Type B pancreatic cell (in vitro differentiated cells): ENCODE measurements at regions not wholly inside any gene's neighbourhood (a gene's known extent, or its start where the extent isn't known, plus 50 kb on each side); places are given as distances from the start of the nearest gene placed in this dataset.
"Not testable (repeated sequence)": the region's sequence is repeated elsewhere in the genome, so short reads cannot be mapped to it uniquely, and the experiment has no call there.

Experiments
- DNase-seq: peaks from one replicate; pipeline ENCODE4 v3.0.0; 2021; ENCODE audit warnings: mixed read lengths; ENCODE audit not compliant: unreplicated experiment; ENCODE audit errors: extremely low spot score
- H3K27ac Mint-ChIP-seq: 2 replicates; pipeline ENCODE4 v1.8.0; 2021; ENCODE audit warnings: mild to moderate bottlenecking, mixed read lengths
- H3K27me3 Mint-ChIP-seq: 2 replicates; pipeline ENCODE4 v1.8.0; 2021; ENCODE audit warnings: mixed read lengths
- H3K36me3 Mint-ChIP-seq: 2 replicates; pipeline ENCODE4 v1.8.0; 2021; ENCODE audit warnings: mixed read lengths
- H3K4me1 Mint-ChIP-seq: one replicate; pipeline ENCODE4 v1.8.0; 2021; ENCODE audit warnings: mixed read lengths; ENCODE audit not compliant: unreplicated experiment
- H3K4me3 Mint-ChIP-seq: 2 replicates; pipeline ENCODE4 v1.8.0; 2021; ENCODE audit warnings: mild to moderate bottlenecking, mixed read lengths
- H3K9me3 Mint-ChIP-seq: 2 replicates; pipeline ENCODE4 v1.8.0; 2021; ENCODE audit warnings: mixed read lengths
- TF ChIP-seq, protein P1 (sequence below): fragments of 200-600 bp; sonication (generic); conservative IDR thresholded peaks from 2 replicates; pipeline ENCODE4 v1.5.0; 2021; ENCODE audit warnings: antibody characterized with exemption, mild to moderate bottlenecking

DNA sequence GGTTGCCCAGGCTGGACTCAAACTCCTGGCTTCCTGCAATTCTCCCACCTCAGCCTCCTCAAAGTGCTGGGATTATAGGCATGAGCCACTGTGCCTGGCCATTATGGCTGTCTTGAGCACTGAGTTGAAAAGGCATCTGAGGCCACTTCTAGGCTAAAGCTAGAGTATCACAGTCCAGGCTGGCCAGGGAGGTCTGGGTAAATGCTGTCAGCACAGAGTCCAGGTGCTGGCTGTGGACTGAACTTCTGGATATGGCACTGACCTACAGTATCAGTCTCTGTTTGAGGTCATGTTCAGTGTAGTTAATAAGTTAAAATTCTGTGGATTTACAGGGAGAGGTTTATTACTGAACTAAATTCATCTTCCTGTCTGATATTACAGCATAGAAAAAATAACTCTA, 222.5 kb upstream of the TOM1L1 start:
- Mint-ChIP-seq H3K4me1 (peaks cover 18% of the 10 kb centered on the region), H3K9me3 (no peaks in the 10 kb centered on the region)

DNA sequence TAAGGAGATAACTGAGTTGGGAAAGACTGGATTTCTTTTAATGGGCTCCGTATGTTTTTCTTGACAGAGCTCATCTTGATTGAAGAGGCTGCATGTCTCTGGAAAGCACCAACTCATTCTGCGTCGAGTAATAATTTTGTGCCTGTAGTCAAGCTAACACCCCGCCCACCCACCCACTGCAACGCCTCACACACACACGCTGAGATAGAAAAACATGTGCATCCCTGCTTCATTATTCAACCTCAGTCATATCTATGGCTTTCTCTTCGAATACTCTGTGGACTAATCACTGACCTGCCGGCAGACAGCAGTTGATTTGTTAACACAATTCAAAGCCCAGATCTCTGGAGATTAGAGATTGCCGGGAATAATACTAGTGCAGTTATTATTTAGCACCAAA, 220.2 kb upstream of the TOM1L1 start:
- no peak for DNase-seq
- no peaks in the 10 kb centered on the region for H3K27me3 Mint-ChIP-seq
- no peak overlapping the region for H3K4me3 Mint-ChIP-seq
- no peaks in the 10 kb centered on the region for H3K36me3 Mint-ChIP-seq
- peaks cover 21% of the 10 kb centered on the region for H3K4me1 Mint-ChIP-seq
- H3K27ac Mint-ChIP-seq: no peak overlapping the region
- H3K9me3 Mint-ChIP-seq: no peaks in the 10 kb centered on the region
- TF ChIP-seq, protein P1, sequence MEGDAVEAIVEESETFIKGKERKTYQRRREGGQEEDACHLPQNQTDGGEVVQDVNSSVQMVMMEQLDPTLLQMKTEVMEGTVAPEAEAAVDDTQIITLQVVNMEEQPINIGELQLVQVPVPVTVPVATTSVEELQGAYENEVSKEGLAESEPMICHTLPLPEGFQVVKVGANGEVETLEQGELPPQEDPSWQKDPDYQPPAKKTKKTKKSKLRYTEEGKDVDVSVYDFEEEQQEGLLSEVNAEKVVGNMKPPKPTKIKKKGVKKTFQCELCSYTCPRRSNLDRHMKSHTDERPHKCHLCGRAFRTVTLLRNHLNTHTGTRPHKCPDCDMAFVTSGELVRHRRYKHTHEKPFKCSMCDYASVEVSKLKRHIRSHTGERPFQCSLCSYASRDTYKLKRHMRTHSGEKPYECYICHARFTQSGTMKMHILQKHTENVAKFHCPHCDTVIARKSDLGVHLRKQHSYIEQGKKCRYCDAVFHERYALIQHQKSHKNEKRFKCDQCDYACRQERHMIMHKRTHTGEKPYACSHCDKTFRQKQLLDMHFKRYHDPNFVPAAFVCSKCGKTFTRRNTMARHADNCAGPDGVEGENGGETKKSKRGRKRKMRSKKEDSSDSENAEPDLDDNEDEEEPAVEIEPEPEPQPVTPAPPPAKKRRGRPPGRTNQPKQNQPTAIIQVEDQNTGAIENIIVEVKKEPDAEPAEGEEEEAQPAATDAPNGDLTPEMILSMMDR: no peak

More for the DNA sequence above, 222.5 kb upstream of the TOM1L1 start:
- Mint-ChIP-seq H3K36me3 (no peaks in the 10 kb centered on the region), H3K27ac (no peak overlapping the region), H3K4me3 (no peak overlapping the region), H3K27me3 (no peaks in the 10 kb centered on the region)
- DNase-seq: no peak
- TF ChIP-seq, protein P1: no peak

DNA sequence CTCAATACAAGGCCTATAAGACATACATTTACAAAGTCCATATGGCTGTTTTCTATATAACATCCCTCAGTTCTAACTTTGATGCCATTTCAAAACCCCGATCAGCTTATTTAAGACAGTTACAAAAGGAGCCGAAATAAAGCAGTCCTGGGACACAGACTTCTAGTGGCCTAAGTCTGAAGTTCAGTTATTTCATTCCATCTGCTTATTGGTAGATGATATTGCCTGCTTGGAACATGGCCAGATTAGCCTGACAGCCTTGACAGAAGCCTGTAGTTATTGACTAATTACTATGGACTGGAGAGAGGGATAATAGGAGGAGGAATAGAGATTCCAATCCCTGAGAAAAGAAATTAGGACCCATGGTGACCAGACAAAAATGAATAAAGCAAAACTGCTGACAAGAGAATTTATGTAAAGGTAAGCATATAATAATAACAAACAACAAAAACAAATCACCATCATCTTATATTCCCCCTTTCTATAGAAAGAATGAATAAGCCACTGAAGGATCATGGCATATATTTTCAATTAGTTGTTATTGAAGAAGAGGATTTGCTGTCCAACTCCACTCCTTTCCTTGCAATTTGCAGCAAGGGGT, 206.3 kb upstream of the TOM1L1 start:
- no peak for DNase-seq
- no peak overlapping the region for H3K27ac Mint-ChIP-seq
- H3K36me3 Mint-ChIP-seq: no peaks in the 10 kb centered on the region
- H3K4me3 Mint-ChIP-seq: no peak overlapping the region
- TF ChIP-seq, protein P1: no peak
- H3K9me3 Mint-ChIP-seq: no peaks in the 10 kb centered on the region
- no peaks in the 10 kb centered on the region for H3K4me1 Mint-ChIP-seq
- no peaks in the 10 kb centered on the region for H3K27me3 Mint-ChIP-seq

DNA sequence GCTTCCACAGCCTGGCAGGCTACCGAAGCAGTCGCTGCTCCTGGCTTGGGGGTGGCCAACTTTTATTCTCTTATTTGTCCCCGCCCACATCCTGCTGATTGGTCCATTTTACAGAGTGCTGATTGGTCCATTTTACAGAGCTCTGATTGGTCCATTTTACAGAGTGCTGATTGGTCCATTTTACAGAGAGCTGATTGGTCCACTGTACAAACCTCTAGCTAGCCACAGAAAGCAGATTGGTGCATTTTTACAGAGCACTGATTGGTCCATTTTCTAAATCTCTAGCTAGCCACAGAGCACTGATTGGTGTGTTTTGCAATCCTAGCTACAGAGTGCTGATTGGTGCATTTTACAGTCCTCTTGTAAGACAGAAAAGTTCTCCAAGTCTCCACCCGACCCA, 187.9 kb upstream of the TOM1L1 start:
- not testable (repeated sequence) for H3K36me3 Mint-ChIP-seq, H3K4me3 Mint-ChIP-seq, H3K4me1 Mint-ChIP-seq, H3K27me3 Mint-ChIP-seq, H3K27ac Mint-ChIP-seq, H3K9me3 Mint-ChIP-seq, DNase-seq

DNA sequence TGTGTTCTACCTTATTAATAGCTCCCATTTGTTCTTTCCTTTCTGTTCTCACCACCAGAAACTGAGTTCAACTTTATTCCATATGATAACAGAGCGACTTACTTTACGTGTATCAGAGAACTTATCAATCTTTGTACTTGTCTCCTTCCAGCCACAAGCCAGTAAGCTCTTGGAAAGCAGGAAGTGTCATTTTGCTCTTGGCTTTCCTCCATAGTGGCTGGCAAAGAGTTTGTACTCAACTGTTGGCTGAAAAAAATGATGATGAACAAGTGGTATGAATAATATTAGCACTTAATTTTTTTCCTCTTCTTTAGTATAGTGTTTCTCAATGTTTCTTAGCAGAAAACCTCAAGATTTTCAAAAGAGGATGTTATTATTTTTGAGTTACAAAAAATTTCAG, 182.4 kb upstream of the TOM1L1 start:
- no peak overlapping the region for H3K4me3 Mint-ChIP-seq
- TF ChIP-seq, protein P1: no peak
- no peak for DNase-seq
- H3K4me1 Mint-ChIP-seq: no peaks in the 10 kb centered on the region
- H3K27me3 Mint-ChIP-seq: no peaks in the 10 kb centered on the region
- H3K27ac Mint-ChIP-seq: no peak overlapping the region
- H3K36me3 Mint-ChIP-seq: no peaks in the 10 kb centered on the region
- H3K9me3 Mint-ChIP-seq: no peaks in the 10 kb centered on the region

DNA sequence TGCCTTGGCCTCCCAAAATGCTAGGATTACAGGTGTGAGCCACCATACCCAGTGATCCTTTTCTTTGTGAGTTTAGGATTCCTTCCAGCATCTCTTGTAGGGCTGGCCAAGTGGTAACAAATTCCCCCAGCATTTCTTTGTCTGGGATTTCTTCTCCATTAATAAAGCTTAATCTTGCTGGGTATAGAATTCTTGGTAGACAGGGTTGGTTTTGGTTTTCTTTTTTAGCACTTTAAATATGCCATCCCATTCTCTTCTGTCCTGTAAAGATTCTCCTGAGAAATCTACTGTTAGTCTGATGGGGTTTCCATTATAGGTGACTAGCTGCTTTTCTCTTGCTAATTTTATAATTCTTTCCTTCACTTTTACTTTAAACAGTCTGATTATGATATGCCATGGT, 173.0 kb upstream of the TOM1L1 start:
- H3K9me3 Mint-ChIP-seq: peaks cover 4% of the 10 kb centered on the region
- H3K27me3 Mint-ChIP-seq: no peaks in the 10 kb centered on the region
- TF ChIP-seq, protein P1: no peak
- DNase-seq: no peak
- no peak overlapping the region for H3K4me3 Mint-ChIP-seq
- no peak overlapping the region for H3K27ac Mint-ChIP-seq
- no peaks in the 10 kb centered on the region for H3K36me3 Mint-ChIP-seq
- no peaks in the 10 kb centered on the region for H3K4me1 Mint-ChIP-seq
